GM18498 (cell line): ENCODE measurements at regions not wholly inside any gene's neighbourhood (a gene's known extent, or its start where the extent isn't known, plus 50 kb on each side); places are given as distances from the start of the nearest gene placed in this dataset.

Experiments used
- ATAC-seq: cut with Tn5 transposase; IDR thresholded peaks from one replicate; pipeline ENCODE4 v1.9.1; 2021; ENCODE audit warnings: mild to moderate bottlenecking, moderate library complexity; ENCODE audit not compliant: unreplicated experiment

DNA sequence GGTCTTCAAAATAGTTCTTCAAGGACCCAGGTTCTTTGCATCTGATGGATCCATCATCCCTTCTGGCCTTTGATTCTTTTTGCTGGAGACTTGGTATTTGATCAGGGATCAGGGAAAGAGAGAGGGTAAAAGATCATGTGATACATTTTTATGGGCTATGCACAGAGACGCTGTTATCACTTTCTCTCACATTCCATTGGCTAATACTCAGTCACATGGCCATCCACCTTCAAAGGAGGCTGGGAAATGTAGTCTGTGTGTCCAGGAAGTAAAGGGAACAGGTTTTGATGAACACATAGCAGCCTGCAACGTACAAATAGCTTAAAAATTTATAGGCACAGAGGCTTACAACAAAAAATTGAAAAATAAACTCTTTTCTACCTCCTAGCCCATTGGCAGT is 629.6 kb upstream of the FANCL start:
- peak; percentile 54 for ATAC-seq

DNA sequence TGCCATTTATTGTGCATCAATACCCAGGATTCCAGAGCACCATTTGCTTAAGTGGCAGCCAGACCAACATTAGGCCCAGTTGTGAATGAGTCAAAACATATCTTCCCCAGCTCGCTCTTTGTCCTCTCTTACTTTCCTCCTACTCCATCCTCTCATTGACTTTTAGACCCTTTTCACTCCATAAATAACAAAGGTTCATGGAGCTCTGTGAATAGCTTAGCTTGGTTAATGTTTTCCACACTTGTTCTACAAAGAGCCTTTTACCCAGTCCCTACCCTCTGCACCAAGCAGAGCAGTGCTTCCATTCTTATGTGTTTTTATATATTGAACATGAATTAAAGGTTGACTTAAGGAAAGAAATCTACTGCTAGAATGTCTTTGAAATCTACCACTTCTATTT is 625.8 kb upstream of the FANCL start:
- ATAC-seq: no peak

DNA sequence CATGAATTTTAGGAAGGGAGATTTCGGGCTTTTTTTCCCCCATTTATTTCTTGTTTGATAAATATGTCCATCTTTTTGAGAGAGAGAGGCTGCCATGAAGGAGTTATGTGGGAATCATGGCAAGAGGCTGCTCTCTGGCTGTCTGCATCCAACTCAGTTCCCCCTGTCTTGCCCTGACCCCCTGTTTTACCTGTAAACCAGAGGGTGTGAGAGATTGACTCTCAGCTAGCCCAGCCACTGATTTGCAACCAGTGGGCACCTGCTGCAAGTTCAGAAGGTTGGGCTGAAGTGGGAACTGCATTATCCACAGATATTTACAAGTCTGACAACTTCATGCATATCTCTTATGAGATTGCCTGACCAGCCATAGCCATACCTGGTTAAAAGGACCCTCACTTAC is 625.4 kb upstream of the FANCL start:
- ATAC-seq: no peak

DNA sequence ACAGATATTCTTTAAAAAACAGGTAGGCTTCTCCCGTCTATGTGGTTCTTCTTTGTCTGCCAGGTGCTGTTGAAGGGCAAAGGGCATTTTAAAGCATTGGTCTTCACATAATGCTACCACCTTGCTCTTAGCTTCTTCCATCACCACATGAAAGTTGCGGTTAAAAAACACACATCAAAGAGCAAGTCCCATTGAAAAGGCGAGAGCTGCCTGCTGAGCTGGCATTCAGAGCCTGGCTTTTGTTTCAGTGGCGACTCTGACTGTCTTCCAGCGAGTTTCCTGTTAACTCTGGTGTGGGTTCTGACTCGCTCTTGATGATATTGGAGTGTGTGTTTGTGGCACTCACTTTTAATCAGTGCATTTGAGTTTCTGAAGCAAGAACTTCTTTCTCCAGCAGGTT is 624.9 kb upstream of the FANCL start:
- ATAC-seq: peak; percentile 40

DNA sequence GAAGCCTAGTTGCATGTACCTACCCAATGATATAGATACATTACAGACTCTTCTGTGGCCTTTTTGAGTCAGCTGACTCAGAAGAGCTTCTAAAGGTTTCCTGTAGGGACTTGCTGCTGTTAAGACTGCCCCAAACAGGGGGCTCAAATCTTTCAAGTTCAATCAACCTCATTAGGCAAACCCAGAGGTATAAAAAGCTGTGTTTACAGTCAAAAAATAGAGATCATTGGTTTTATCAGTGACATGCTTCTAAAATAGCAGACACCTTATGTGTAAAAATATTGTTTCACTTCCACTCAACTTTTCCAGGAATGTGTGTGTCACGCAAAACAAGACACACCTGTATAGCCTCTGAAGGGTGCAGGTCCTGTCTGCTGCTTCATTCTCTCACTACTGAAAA is 624.3 kb upstream of the FANCL start:
- ATAC-seq: peak; percentile 46

DNA sequence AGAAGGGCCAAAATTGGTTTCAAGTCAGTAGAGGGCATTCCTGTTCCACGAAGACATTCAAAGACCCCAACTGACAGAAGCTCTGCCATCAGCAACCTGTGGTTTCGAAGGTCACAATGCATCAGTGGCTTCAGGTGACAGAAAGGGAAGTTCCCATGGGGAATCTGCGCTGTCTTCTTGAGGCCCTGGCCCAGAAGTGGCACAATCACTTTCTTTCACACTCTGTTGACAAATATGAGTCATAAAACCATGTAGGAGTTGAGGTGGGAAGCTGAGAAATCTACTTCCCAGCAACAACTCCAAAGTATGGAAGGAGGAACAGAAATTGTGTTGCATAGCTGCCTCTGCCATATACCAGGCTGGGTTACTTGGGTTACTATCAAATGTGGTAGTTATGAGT is 621.1 kb upstream of the FANCL start:
- ATAC-seq: peak; percentile 34

DNA sequence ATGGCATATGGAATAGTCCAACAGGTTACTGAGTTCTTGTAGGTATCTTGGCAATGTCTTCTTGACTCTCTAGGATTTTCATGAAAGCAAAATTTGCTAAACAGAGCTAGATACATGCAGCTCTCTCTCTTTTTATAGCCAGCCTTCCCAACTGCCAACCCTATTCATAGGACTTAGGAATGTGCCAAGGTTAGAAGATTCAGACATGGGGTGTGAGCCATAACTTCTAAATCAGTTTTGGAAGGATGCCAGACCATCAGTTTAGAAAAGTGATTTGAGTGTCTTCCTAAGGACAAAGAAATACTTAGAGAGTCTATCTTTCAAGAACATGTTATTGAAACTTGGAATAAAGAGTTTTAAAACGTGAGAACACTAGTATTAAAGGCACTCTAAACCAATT is 619.5 kb upstream of the FANCL start:
- no peak for ATAC-seq

DNA sequence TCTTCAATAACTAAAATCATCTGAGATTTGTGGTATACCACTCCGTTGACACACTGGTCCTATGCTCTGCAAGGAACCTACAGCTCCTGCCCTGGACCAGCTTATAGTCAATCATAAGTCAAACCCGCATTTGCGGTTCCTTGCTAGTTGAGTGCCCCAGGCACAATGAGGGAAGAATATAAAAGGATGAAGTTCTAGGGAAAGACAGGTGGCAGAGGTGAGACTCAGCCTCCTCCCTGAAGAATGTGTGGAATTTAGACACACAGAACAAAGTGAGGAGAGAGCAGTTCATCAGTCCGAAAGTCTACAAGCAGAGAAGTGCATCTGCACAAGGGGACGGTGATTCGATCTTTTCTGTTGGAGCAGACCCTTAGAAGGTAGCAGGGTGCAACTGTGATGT is 615.0 kb upstream of the FANCL start:
- ATAC-seq: no peak

DNA sequence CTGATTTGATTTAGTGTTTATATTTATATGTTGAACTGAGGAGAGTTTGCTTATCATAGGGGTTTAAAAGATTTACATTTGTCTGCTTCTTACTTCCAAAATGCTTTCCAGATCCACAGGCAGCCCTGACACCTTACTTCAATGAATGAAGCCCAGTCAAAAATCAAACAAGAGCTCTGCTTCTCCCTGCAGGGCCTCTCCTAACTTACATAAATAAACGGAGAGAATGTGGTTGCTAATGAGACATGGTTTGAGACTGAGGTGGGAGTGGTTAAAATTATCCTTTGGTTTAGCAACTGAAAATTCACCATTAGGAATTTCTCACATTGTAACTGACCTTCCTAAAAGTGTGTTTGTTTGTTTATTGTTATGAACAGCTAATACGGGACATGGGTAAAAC is 612.3 kb upstream of the FANCL start:
- no peak for ATAC-seq

DNA sequence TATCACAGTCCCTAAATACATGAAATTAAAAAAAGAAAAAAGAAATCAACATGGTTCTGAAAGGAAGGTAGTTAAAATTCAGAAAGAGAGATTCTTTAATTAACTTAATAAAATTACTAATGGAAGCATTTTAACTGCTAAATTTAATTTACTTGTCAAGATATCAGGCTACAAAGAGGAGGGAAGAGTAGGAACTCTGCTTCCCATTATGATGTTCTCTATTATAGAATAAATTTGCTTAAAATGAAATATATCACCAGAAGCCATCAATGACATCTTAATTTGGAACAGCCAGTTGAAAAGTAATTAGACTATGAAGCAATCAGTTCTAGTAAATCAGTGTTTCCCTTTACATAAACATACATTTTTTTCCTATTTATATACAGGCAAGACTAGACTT is 611.8 kb upstream of the FANCL start:
- ATAC-seq: no peak

DNA sequence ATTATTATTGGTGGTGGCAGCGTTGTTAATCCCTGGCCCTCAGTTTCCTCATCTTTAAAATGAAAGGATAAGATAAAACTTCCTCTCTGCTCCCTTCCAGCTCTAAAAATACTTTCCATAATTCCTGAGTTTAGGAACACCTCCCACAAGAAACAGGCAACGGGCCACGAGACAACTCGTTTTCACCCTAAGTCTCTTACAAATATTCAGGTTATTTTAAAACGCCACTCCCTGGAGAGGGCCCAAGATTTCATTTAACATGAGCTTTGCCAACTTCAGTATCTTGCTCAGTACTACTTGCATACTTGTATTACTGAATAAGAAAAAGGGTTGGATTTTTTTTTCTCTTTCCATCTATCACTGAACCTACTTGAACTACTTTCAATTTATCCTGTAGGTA is 611.1 kb upstream of the FANCL start:
- no peak for ATAC-seq

DNA sequence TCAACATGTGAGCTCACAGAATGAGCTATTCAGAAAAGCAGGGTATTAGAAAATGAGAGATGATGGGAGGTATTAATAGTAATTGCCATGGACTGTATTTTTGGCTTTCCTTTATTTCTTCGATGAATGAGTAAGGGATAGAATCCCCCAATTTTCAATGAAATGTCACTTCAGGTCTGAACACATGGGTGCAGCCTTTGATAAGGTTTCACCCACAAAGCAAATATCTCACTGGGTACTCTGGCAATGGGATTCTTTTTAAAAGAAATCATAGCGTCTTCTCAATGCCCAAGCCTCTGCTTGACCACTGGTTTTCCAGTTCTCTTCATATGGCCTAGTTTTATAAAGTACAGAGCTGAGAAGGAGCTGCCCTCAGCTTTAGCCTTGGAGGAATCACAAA is 610.5 kb upstream of the FANCL start:
- ATAC-seq: no peak

DNA sequence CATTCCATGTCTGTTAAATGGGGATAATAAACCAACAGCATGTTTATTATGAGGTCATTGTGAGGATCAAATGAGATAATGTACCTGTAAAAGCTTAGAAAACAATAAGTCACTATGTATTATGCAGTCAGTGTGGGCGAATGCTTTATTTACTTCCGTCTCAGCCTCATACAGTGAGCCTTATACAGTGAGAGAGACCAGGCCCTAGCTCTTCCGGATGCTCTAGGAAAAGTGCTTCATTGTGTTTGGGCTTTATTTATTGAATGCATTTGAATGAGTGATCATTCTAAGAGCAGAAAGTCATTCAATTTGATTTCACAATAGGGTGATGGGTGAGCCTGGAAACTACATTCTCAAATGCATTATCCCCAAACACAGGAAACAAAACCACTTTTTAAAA is 603.9 kb upstream of the FANCL start:
- ATAC-seq: no peak

DNA sequence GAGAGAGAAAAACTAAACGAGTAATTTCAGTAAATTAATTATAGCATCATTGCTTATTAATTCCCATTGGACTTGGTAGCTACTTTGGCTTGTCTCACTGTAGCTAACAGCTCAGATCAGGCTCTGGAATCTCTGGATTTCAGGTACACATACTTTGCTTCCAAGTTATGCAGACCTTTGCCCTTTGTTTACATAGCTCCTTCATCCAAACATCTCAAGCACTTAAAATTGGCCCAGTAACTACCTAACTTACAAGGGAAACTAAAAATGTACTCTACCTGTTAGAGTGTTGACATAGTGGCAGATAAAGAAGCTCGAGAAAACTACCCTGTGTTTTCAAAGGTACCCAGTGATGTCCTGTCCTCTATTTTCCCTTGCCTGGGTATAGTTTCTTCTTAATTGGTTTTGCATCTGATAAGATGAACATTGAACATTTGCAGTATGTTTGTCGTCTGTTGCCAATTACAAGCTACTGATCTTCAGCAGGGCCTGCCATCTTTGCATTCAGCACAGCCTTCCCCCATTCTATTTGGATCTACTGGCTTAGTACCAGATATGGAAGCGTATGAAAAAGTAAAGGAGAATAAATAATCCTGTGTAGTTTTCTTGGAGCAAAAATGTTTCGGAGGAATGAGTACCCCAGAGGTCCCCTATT is 601.5 kb upstream of the FANCL start:
- ATAC-seq: no peak

DNA sequence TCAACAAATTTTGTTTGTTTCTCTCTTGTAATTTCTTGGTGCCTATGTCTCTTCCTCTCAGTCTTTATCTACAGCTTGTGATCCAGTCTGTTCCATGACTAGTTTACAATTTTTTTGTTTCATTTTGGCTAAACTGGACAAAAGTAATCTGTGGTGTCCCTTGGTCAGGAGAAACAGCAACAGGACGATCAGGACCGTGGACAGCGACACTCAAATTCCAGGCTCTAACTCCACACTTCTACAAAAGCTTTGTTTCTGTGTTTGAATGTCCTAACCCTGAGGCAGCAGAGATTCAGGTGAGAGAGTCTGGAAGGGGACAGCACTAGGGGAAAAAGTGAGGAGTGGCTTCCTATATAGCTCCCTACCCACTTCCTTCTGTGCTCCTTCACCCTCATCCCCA is 593.3 kb upstream of the FANCL start:
- no peak for ATAC-seq

DNA sequence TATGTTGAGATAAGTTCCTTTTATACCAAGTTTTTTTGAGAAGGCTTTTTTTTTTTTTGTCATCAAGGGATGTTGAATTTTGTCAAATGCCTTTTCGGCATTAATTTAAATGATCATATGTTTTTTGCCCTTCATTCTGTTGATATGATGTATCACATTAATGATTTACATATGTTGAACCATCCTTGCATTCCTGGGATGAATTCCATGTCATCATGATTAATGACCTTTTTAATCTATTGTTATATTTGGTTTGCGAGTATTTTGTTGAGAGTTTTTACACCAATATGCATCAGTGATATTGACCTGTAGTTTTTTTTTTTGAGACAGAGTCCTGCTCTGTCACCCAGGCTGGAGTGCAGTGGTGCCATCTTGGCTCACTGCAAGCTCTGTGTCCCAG is 585.7 kb upstream of the FANCL start:
- no peak for ATAC-seq

DNA sequence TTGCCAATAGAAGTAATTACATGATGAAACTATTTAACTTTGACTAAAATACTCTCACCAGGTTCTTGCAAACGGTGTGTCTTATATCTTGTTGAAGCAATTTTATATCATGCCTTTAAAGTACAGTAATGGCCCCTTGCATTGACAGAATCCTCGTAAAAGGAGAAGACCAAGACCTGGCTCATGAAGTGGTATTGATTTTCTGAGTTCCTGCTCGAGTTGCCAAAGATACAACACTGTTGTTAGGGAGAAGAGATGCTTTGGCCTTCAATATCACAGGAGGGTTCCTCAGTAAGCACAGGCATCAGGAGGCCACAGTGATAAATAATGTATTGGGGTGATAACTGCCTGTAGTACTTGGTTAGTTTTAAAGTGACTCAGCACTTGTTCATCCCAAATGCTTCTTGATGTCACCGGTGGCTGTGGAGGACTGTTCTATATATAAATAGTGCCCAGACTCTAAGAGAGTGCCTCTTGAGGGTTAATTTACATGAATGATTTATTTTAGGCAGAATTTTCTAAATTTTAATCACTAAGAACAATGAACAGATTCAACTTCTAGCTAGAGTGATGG is 571.7 kb upstream of the FANCL start:
- no peak for ATAC-seq

DNA sequence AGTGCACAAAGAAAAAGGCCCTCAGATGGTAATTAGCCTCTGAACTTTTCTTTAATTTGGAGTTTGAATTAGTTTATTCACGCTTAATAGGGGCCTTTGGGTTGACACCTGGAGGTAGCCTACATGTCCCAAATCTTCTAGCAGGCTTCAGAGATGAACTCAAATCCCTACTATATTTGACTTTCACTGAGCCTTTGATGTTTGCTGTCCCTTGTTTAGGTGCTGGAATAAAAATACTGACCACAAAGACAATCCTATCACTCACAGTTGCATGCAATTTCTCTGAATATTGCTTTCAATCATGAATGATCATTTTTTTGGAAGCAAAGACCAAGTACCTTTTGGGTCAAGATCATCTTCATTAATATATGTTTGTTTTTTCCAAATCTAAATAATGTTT is 564.0 kb upstream of the FANCL start:
- no peak for ATAC-seq

DNA sequence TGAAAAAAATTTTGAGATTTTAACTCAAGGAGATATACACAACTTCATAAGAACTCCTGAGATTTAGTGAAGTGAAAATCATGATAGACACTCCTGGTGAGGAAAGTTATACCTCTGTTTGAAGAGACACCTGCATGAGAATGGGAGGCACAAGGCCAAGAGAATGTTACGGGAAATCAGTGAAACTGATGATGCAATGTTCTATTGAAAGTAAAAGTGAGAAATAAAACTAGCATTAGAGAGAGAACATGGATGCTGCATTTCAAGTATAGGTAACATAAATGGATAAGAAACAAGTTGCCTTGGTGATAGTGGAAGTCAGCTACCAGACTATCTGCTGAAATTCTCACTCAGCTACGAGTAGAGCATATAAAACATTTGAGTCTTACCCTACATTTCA is 562.1 kb upstream of the FANCL start:
- no peak for ATAC-seq

DNA sequence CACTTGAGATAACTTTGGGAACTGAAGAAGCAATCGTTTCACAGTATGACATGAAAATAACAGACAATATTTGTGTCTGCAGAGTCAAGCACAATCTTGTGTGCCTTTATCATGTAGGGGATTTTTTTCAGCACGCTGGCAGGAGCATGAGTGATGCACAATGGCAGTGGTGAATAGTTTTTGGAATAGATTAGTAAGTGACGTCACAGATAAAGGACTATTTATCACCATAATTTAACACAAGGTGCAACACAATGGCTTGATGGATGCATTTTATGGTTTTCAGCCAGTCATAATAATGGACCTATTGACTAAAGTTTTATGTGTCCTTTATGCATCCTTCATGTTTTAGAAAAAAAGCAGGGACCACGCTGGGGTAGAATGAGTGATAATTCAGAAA is 559.8 kb upstream of the FANCL start:
- no peak for ATAC-seq

DNA sequence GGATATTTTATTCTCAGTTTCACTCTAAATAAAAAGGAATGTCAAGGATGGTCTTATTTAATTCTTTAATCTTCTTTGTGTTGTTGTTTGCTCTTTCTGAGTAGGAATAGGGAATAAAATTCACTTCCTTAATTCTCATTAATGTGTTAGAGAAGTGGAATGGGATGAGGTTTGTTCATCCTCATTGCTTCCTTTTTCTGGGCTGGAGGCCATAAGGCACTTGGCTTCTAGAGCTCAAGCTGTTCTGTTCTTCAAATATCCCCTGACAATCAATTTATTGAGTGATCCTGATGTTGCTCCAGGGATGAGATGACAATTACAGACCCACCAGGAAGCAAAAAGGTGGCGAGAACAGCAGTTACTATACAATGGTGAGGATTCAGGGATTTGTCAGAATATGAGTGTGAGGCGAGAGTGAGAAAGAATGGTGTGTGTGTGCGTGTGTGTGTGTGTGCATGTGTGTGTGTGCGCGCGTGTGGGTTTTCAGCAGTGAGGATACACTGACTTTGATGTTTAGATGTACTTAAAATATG is 557.6 kb upstream of the FANCL start:
- no peak for ATAC-seq

DNA sequence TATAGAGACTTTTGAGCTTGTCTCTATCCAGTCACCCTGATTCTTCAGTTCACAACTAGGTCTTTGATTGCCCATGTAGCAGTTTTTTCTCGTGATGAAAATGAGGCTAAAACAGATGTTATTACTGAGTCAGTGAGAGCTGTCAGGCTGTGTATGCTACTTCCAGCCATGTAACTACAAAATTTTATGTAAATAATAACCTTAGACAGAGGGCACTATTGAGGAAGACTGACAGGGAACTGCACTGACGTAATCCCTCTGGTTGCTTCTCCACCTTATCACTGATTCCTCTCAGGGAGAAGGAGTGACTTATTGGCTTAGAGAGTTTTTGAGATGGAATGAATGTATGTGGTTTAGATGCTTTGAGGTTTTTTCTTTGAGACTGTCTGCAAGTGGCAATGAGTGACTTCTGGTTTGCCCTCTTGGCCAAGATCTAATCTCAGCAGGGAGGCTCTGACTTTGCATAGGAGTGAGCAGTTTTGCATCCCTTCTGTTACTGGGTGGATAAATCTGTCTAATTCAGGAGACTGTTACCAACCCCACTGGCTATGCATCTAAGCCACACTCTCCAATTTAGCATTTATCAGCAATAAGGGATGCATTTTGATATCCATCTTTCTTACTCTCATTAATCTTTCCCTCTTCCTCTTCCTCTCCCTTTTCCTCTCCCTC is 555.2 kb upstream of the FANCL start:
- no peak for ATAC-seq
